SHP77 treated with DMSO at 0.1 percent for 48 hours (cell line): ENCODE measurements at regions not wholly inside any gene's neighbourhood (a gene's known extent, or its start where the extent isn't known, plus 50 kb on each side); places are given as distances from the start of the nearest gene placed in this dataset.

ENCODE experiments used
- DNase-seq: peaks from one replicate; lab custom pipeline; 2025; lab: John Stamatoyannopoulos, UW

- DNase-seq = no peak
Measured at GRCh38 chr12:77572371-77572770, 258.3 kb upstream of the NAV3 start.

DNA sequence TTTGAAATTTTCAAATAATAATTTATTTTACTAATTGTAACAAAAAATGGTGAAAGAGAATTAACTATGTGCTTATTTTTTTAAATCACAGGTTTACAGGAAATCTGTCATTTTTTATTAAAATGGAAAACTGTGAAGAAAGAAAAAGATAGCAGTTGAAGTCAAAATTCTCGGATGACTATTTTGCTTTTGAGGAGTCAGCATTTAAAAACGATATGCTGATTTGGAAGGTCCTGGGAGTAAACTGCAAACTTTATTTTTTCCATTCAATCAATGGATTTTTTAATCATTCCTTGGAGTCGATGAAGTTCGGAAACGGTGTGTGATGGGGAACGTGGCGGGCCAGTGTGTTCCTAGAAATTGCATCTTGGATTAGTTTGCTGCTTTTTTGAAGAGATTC lies 258.9 kb upstream of the NAV3 start:
- DNase-seq = no peak

DNA sequence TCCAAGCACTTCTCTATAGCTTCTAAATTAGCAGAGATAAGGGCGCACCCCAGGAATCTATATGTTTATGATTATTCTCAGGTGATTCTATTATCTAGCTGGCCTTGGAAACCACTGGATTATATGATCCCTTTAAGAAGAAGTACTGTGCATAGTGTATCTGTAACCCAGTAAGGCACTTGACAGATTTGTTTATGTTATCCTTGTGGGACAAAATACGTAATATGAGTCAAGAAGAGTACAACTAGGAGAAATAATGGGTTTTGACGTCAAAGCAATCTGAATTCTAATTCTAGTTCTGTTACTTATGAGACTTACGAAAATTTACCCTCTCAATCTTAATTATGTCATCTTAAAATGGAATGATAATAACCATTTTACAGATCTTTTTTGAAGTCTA lies 259.6 kb upstream of the NAV3 start:
- DNase-seq = no peak

GRCh38 chr12:77569876-77570275 lies 260.8 kb upstream of the NAV3 start:
- no peak for DNase-seq

- DNase-seq = no peak
Measured at GRCh38 chr12:77560714-77561113, 270.0 kb upstream of the NAV3 start.

DNA sequence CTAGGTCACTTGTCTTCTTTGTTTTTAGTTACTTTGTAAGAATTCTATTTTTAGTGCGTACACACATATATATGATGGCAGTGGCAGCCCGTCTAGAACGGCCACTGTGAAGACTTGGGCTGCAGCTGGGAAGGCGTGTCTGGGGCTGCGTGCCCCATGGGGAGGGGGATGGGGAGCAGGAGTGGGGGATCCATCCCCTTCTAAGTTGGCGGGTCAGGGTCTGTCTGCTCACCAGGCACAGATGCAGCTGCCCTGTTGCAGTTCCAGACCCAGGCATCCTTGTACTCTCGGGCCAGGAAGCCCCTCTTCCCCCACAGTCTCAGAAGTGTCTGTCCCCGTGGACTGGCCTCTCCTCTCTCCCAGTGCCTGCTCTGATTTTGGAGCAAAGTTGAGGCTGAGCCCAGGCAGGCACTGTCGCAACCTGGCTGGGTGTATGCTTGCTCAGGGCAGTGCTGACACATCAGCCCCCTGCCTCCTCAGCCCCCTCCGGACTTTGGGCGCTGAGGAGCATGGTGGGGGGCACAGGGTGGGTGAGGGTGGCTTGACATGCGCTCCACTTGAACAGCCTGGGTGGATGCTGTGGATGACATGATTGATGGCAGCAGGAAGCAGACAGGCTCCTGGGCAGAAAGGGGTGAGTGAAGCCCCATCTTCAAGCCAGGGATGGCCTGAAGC lies 271.2 kb upstream of the NAV3 start:
- no peak for DNase-seq

DNA sequence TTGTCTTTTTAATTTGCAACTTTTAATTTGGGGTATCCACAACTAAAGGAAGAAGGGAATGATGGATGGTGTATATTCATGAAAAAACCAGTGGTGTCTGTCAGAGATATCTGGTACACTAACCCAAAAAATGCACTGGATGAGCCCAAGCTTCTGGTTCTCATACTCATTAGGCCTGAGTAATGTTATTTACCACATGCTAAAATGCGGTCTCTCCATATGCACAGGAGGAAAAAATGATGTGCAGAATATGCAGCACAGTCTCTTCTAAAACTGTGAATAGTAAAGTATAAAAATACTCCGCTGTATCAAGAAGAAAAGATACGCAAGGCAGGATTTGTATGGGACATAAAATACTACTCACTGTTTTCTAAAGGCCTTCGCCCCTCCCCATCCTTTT lies 275.6 kb upstream of the NAV3 start:
- no peak for DNase-seq

- DNase-seq = no peak
Measured at GRCh38 chr12:77553976-77554619, 276.6 kb upstream of the NAV3 start.

DNA sequence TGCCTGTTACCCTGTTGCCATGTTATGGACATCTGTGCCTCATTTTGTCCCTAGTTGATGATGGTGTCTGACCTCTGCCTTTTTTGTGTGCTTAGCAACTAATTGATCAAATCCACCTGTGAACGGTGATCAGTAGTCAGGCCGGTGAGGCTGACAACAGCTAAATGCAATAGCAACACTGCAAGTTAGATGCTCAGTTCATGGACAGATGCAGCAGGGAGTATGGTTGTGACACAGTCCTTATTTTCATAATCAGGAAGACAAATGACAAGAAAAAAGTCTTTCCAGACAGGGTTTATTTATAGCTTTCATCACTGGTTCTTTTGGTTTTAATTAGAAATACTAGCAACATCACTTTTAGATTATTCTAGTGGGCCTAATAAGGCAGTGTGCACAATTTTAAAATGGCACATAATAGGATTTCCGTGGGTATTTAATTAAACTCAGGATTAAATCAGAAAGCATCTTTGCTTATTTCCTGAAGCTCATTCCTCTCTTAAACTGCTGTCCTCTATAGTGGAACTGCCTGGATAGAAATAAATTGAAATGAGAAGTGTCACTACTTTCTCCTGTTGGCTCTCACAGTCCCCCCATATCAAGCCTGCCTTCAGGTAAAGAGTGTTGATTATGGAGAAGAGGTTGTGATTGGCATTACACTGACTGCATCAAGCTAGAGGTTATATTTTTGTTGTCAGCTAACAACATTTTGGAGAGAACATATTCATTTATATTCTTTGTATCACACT lies 281.1 kb upstream of the NAV3 start:
- DNase-seq = no peak

DNA sequence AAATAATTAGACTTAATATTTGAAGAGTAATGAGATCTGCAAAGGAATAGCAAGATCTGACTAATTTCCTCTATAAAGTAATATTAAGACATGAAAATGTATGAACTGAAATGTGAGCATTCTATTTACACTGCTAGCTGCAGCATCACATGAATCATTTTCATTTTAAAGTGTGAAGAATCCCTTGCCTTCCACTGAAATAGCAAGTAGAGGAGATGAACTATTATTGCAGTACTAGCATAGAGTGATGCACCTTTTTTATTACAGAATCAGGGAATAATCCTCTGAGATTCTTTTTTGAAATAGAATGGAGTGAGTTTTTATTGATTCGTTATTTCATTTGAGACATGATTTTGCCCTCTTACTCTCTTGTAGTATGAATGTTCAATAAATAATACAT lies 281.9 kb upstream of the NAV3 start:
- DNase-seq = no peak

GRCh38 chr12:77540097-77540496 lies 290.6 kb upstream of the NAV3 start:
- DNase-seq = no peak

GRCh38 chr12:77537663-77538062 lies 293.0 kb upstream of the NAV3 start:
- DNase-seq = no peak

DNA sequence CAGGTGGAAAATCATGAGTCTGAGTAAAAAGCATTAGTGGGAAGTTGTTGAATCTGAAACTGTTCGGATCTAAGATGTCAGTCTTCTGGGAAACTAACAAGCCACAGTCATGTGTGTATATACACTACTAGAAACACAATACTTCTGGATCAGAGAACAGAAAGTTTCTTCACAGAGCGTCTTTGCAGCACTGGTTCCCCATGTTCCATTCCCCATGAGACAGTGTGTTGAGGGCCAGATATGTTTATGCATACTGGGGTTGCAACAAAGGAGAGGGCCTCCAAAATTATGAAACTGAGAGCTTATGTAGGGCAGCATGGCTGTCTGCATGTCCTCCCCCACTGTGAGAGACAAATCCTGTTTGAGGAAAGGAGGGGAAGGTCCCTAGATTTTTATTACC lies 295.0 kb upstream of the NAV3 start:
- no peak for DNase-seq

DNA sequence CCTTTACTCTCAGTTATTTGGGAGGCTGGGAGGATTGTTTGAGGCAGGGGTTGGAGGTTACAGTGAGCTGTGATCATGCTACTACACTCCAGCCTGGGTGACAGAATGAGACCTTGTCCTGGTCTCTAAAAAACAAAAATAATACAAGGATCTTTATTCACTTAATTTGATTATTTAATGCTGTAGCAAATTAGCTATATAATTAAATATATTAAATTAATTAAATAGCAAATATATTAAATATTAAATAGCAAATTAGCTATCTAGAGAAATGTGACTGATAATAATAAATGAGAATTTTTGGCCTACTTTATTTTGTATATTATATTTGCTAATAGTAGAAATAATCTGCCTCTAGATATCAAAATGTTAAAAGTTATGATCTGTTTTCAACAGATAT lies 298.8 kb upstream of the NAV3 start:
- DNase-seq = no peak

GRCh38 chr12:77522247-77522646 lies 308.4 kb upstream of the NAV3 start:
- DNase-seq = no peak

- no peak for DNase-seq
Measured at GRCh38 chr12:77521508-77522115, 309.1 kb upstream of the NAV3 start.

DNA sequence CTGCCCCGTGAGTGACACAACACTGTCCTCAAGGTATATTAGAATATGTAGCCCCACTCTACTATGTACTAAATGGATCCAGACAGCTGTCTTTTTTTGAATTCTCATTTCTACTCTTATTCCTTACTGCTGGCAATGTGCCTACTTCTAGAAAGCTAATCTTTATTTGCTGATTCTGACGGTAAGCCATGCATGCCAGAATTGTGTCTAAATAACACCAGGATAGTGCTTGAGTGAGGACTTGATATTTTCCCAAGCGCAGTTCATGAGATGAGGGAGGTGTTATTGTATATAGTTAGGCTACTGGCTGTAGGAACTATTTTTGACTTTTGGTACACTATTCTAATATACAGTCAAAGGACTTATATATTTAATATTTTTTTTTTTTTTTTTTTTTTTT lies 316.2 kb upstream of the NAV3 start:
- no peak for DNase-seq

DNA sequence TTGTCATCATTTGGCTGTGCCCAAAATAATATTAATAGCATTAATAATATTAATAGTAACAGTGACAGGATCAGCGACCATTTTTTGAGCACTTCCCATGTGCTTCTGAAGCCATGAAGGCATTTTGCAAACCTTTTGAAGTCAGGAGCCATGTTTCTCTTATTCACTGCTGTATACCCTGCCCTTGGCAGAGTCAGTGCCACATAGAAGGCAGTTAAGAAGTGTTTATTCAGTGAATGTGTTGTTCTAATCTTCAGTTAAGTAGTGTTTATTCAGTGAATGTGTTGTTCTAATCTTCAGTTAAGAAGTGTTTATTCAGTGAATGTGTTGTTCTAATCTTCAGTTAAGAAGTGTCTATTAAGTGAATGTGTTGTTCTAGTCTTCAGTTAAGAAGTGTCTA lies 319.7 kb upstream of the NAV3 start:
- DNase-seq = no peak

DNA sequence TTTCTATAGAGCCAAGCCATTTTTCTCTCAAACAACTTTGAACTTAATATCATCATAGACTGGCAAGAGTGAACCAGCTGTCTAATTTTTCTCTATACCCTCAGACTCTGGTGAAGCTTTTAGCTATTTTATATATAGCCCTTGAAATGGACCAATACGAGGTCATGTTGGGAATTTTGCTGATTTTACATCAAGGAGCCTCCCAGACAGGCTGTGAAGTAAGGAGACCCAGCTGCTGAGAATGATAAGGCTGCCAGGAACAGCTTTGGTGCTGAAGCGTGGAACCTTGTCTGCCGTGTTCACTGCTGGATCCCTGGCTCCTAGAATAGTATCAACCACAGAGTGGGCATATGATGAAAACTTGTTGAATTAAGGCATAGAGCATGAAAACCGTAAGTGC lies 326.2 kb upstream of the NAV3 start:
- DNase-seq = no peak

DNA sequence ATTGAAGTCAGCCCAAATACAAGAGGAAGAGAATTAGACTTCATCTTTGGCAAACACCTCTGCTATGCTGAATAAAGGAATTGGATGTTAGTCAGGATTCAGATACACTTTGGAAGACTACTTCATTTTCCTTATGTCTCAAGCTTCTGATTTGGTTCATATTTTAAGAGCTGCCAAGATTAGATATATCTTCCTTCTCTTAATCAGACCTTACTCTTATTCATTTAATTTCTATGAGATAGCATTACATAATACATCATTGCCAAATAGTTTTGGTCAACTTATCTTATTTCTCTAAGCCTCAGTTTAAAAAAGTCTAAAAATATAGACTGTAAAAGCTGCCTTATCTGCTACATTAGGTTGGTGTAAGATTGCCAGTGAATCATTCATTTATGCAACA lies 330.6 kb upstream of the NAV3 start:
- DNase-seq = no peak

DNA sequence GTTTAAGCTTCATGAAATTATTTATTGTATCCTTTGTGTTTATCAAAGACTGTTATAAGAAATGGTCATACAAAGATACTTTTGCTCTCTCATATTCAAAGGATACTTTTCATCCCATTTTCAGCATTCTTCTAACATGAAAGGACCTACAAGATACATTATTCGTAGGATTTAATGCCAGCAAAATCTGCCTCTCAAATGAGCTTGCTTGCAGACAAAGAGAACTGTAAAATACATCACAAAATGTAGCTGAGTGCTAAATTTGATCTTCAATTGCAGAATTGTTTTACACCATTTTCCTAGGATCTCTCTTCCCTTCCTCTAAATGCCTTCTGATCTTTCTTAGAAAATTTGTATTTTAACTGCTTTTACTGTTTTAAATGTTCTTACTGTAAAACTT lies 333.0 kb upstream of the NAV3 start:
- DNase-seq = no peak

GRCh38 chr12:77496714-77497113 lies 334.0 kb upstream of the NAV3 start:
- no peak for DNase-seq

GRCh38 chr12:77494296-77494695 lies 336.4 kb upstream of the NAV3 start:
- no peak for DNase-seq
